ENCODE measurements at regions not wholly inside any gene's neighbourhood (a gene's known extent, or its start where the extent isn't known, plus 50 kb on each side); places are given as distances from the start of the nearest gene placed in this dataset.
"Not testable (repeated sequence)": the region's sequence is repeated elsewhere in the genome, so short reads cannot be mapped to it uniquely, and the experiment has no call there.

DNA sequence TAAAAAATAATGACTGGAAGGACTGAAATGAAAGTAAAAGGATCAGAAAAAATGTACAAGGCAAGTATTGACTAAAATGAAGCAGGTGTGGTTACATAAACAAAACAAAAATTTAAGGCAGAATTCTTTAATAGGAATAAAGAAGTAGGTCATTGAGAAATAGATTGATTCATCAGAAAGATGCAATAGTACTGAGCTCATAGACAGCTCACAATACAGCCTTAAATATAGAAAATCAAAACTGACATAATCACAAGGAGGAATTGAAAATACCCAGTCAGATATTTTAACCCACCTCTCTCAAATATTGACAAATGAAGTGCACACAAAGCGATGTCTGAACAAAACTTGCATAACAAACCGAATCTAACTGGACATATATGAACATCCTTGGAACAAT, 366.8 kb upstream of the DPYD start:
- Histone ChIP-seq H3K27ac (ENCODE audit: low read length) (no peak overlapping the region), H2AFZ (ENCODE audit: low read length) (no peak overlapping the region), H4K20me1 (ENCODE audit: low read length) (no peaks in the 10 kb centered on the region), H3K9ac (ENCODE audit: low read length) (no peak overlapping the region), H3K79me2 (ENCODE audit: low read length) (no peaks in the 10 kb centered on the region), H3K4me2 (ENCODE audit: low read length) (no peak overlapping the region), H3K36me3 (ENCODE audit: low read depth, low read length) (no peaks in the 10 kb centered on the region), H3K4me1 (ENCODE audit: insufficient read depth, low read length) (peaks cover 5% of the 10 kb centered on the region; the same call in 1 of the 2 replicates), H3F3A (ENCODE audit: low read length, unreplicated experiment) (no peaks in the 10 kb centered on the region), H3K9me2 (replicated peaks; ENCODE audit: low read length) (no peaks in the 10 kb centered on the region), H3K4me3 (ENCODE audit: low read length) (no peak overlapping the region), H3K9me3 (ENCODE audit: low read length) (no peaks in the 10 kb centered on the region), H3K27me3 (ENCODE audit: low read length) (no peaks in the 10 kb centered on the region)
- POLR2A ChIA-PET (ENCODE audit: unreplicated experiment) = no interaction called here
- CTCF ChIA-PET = no interaction called here
- no peak for DNase-seq
- TF ChIP-seq, protein P1, sequence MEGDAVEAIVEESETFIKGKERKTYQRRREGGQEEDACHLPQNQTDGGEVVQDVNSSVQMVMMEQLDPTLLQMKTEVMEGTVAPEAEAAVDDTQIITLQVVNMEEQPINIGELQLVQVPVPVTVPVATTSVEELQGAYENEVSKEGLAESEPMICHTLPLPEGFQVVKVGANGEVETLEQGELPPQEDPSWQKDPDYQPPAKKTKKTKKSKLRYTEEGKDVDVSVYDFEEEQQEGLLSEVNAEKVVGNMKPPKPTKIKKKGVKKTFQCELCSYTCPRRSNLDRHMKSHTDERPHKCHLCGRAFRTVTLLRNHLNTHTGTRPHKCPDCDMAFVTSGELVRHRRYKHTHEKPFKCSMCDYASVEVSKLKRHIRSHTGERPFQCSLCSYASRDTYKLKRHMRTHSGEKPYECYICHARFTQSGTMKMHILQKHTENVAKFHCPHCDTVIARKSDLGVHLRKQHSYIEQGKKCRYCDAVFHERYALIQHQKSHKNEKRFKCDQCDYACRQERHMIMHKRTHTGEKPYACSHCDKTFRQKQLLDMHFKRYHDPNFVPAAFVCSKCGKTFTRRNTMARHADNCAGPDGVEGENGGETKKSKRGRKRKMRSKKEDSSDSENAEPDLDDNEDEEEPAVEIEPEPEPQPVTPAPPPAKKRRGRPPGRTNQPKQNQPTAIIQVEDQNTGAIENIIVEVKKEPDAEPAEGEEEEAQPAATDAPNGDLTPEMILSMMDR (conservative IDR thresholded peaks at IDR 0.05; ENCODE audit: low read depth, low read length) = no peak
- TF ChIP-seq EZH2phosphoT487 (IDR thresholded peaks at IDR 0.05; ENCODE audit: borderline replicate concordance, low read length) = no peak
- TF ChIP-seq EZH2 (IDR thresholded peaks at IDR 0.05; ENCODE audit: low read length, unreplicated experiment) = no peak
- intact Hi-C loops (cut with micrococcal nuclease) = no loop called here
- BruUV-seq (replicated peaks) = no TSS peak
- ATAC-seq = no peak

DNA sequence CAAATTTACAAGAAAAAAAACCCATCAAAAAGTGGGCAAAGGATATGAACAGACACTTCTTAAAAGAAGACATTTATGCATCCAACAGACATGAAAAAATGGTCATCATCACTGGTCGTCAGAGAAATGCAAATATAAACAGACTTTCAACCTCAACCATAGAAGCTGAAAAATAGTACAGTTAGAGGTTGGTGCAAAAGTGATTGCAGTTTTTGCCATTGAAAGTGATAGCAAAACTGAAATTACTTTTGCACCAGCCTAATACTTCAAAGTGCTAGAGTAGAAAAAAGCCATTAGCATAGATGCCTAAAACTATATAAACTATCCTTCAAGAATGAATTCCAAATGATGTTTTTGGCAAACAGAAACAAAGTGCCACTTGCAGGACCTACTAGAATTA, 365.8 kb upstream of the DPYD start:
- intact Hi-C loops (cut with micrococcal nuclease) = no loop called here
- Histone ChIP-seq H3K9me3 (ENCODE audit: low read length) (no peaks in the 10 kb centered on the region), H2AFZ (ENCODE audit: low read length) (no peak overlapping the region), H3K36me3 (ENCODE audit: low read depth, low read length) (no peaks in the 10 kb centered on the region), H3K9ac (ENCODE audit: low read length) (no peak overlapping the region), H3K9me2 (replicated peaks; ENCODE audit: low read length) (no peaks in the 10 kb centered on the region), H3K4me2 (ENCODE audit: low read length) (no peak overlapping the region), H3F3A (ENCODE audit: low read length, unreplicated experiment) (no peaks in the 10 kb centered on the region), H3K27ac (ENCODE audit: low read length) (no peak overlapping the region), H3K4me1 (ENCODE audit: insufficient read depth, low read length) (no peaks in the 10 kb centered on the region), H3K4me3 (ENCODE audit: low read length) (no peak overlapping the region), H4K20me1 (ENCODE audit: low read length) (no peaks in the 10 kb centered on the region), H3K79me2 (ENCODE audit: low read length) (no peaks in the 10 kb centered on the region), H3K27me3 (ENCODE audit: low read length) (no peaks in the 10 kb centered on the region)
- ATAC-seq (no peak), DNase-seq (no peak)
- no TSS peak for BruUV-seq (replicated peaks)
- ChIA-PET POLR2A (ENCODE audit: unreplicated experiment) (no interaction called here), CTCF (no interaction called here)
- TF ChIP-seq EZH2phosphoT487 (IDR thresholded peaks at IDR 0.05; ENCODE audit: borderline replicate concordance, low read length) (no peak), EZH2 (IDR thresholded peaks at IDR 0.05; ENCODE audit: low read length, unreplicated experiment) (no peak)
- TF ChIP-seq, protein P1 (conservative IDR thresholded peaks at IDR 0.05; ENCODE audit: low read depth, low read length) = no peak

DNA sequence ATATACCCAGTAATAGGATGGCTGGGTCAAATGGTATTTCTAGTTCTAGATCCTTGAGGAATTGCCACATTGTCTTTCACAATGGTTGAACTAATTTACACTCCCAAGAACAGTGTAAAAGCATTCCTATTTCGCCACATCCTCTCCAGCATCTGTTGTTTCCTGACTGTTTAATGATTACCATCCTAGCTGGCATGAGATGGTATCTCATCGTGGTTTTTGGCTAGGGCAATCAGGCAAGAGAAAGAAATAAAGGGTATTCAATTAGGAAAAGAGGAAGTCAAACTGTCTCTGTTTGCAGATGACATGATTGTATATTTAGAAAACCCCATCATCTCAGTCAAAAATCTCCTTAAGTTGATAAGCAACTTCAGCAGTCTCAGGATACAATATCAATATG, 364.5 kb upstream of the DPYD start:
- H3K4me1 ChIP-seq (ENCODE audit: insufficient read depth, low read length); H3F3A ChIP-seq (ENCODE audit: low read length, unreplicated experiment); ATAC-seq; H3K4me3 ChIP-seq (ENCODE audit: low read length); H4K20me1 ChIP-seq (ENCODE audit: low read length); H3K36me3 ChIP-seq (ENCODE audit: low read depth, low read length); H3K4me2 ChIP-seq (ENCODE audit: low read length); H2AFZ ChIP-seq (ENCODE audit: low read length); CTCF ChIA-PET; H3K27ac ChIP-seq (ENCODE audit: low read length); H3K9me2 ChIP-seq (replicated peaks; ENCODE audit: low read length); H3K9me3 ChIP-seq (ENCODE audit: low read length); H3K27me3 ChIP-seq (ENCODE audit: low read length); DNase-seq; H3K79me2 ChIP-seq (ENCODE audit: low read length); POLR2A ChIA-PET (ENCODE audit: unreplicated experiment); intact Hi-C loops (cut with micrococcal nuclease); H3K9ac ChIP-seq (ENCODE audit: low read length); BruUV-seq (replicated peaks): not testable (repeated sequence)
